ENCODE measurements at regions not wholly inside any gene's neighbourhood (a gene's known extent, or its start where the extent isn't known, plus 50 kb on each side); places are given as distances from the start of the nearest gene placed in this dataset.
"Not testable (repeated sequence)": the region's sequence is repeated elsewhere in the genome, so short reads cannot be mapped to it uniquely, and the experiment has no call there.

DNA sequence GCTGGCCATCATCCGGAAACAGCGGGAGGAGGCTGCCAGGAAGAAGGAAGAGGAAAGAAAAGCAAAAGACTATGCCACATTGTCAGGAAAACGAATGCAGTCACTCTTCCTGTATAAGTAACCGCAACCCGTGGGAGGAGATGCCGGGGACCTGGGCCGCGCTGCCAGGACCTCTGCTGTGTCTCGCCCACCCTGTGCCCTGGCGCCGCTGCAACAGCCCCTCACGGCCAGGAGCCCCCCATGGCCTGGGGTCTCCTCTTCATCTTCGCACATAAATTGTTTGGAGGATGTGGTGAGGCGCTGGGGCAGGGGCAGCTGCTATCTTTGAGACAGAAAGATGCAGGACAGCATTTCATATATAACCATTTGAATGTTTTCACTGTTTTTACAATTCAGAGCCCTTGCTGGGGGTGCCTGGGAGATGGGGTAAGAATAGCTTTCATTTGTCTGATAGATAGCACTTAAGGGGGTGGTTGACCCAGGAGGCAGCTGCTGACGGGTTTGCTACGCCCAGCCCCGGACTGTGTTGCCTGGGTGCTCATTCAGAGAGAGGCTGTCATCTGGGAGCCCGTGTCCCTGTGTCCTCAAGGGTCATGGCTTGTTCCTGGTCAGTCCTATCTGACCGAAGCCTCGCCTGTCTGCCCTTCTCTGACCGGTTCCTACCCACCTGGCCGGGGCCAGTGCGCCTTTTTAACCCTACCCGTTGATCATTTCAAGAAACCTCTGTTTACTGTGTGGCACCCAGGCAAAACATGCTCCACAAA, 1067.7 kb upstream of the COX7C start:
- DNase-seq = no peak

DNA sequence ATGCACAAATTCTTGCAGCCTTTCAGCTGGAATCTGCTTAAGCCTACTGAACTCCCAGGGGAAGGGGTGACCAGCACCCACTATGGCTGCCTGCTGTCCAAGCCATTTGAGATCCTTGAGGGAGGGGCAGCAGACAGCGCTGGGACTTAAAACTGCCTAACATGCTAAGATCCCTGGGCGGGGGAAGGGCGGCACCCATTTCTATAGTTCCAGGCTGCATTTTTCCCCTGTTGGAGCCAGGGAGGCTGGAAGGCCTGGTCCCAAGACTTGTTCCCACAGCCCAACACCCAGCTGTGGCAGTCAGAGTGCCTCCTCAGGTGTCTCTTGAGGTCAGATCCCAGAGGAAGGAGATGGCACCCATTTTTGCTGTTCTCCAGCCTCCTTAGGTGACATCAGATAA, 1061.3 kb upstream of the COX7C start:
- DNase-seq = no peak

GRCh38 chr5:85576666-85577065, 1041.1 kb upstream of the COX7C start:
- DNase-seq = no peak

DNA sequence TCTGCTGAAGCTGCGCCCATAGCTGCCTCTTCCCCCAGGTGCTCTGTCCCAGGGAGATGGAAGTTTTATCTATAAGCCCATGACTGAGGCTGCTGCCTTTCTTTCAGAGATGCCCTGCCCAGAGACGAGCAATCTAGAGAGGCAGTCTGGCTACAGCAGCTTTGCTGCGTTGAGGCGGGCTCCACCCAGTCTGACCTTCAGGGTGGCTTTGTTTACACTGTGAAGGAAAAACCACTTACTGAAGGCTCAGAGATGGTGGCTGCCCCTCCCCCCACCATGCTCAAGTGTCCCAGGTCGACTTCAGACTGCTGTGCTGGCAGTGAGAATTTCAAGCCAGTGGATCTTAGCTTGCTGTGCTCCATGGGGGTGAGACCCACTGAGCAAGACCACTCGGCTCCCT, 1029.9 kb upstream of the COX7C start:
- DNase-seq = not testable (repeated sequence)

DNA sequence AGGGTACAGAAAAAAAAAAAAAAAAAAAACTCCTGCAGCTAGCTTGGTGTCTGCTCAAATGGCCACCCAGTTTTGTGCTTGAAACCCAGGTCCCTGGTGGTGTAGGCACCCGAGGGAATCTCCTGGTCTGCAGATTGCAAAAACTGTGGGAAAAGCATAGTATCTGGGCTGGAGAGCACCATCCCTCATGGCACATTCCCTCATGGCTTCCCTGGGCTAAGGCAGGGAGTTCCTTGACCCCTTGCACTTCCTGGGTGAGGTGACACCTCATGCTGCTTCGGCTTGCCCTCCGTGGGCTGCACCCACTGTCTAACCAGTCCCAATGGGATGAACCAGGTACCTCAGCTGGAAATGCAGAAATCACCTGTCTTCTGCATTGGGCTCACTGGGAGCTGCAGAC, 1029.5 kb upstream of the COX7C start:
- not testable (repeated sequence) for DNase-seq

GRCh38 chr5:85590764-85591163, 1027.0 kb upstream of the COX7C start:
- DNase-seq = no peak

DNA sequence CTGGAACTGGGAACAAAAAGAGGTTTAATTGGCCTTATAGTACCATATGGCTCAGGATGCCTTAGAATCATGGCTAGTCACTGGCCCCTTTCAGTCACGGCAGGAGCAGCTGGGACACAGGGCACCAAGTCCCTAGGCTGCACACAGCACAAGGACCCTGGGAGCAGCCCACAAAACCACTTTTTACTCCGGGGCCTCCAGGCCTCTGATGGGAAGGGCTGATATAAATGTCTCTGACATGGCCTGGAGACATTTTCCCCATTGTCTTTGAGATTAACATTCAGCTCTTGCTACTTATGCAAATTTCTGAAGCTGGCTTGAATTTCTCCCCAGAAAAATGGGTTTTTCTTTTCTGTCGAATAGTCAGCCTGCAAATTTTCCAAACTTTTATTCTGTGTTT, 1026.4 kb upstream of the COX7C start:
- no peak for DNase-seq

- DNase-seq = no peak
Measured at GRCh38 chr5:85602843-85603242, 1014.9 kb upstream of the COX7C start.

DNA sequence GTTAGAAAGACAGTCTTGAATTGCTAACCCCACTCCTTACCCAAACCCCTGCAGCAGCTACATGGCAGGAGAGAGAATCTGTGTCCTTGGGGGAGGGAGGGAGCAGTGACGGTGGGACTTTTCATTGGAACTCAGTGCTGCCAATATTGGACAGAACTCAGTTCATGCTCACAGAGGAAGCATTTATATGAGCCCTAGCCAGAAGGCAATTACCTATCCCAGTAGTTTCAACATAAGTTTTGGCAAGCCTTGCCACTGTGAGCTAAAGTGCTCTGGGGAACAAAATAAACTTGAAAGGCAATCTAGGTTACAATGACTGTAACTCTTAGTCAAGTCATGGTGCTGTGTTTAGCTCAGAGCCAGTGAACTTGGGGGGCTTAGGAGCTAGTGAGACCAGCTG, 1013.4 kb upstream of the COX7C start:
- no peak for DNase-seq

DNA sequence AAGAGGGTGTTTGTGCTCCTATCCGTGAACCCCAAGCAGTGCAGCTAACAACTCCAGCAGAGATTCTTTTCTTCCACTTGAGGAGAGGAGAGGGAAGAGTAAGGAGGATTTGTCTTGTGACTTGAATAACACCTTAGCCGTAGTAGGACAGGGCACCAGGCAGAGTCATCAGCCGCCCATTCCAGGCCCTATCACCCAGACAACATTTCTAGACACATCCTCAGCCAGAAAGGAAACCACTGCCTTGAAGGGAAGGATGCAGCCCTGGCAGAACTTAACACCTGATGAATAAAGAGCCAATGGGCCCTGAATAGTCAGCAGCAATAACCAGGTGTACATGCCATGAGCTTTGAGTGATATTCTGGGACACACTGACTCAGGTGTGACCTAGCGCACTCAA, 1013.0 kb upstream of the COX7C start:
- DNase-seq = no peak

DNA sequence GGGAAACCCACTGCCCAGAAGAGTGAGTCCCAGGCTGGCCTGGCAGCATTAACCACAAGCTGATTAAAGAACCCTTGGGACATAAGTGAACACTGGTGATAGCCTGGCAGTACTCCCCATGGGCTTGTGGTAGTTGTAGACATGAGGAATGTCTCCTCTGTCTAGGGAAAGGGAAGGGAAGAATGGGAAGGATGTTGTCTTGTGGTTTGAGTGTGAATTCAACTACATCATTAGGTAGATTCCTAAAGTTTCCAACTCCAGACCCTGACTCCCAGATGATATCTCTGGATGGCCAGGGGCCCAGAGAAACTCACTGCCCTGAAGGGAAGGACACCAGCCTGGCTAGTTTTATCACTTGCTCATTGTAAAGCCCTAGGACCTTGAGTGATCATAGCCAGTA, 1012.4 kb upstream of the COX7C start:
- no peak for DNase-seq

DNA sequence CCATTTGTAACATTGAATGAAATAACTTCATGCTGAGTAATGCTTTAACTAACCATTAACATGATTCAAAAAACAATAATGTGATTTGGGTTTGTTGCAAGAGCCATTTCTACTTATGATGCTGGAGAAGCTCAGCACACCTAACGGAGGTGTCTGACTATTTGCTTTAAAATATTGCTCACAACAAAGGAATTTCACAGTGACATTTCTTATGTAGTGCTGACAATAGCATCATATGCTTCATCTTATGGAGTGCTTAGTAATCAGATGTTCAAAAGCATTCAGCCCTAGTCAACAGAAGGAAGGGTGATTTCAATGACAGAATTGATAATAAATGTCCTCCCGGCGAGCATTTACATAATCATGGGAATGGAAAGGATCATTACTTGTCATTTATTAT, 1003.3 kb upstream of the COX7C start:
- no peak for DNase-seq

GRCh38 chr5:85621668-85622067, 996.1 kb upstream of the COX7C start:
- no peak for DNase-seq

GRCh38 chr5:85628153-85628552, 989.6 kb upstream of the COX7C start:
- no peak for DNase-seq

DNA sequence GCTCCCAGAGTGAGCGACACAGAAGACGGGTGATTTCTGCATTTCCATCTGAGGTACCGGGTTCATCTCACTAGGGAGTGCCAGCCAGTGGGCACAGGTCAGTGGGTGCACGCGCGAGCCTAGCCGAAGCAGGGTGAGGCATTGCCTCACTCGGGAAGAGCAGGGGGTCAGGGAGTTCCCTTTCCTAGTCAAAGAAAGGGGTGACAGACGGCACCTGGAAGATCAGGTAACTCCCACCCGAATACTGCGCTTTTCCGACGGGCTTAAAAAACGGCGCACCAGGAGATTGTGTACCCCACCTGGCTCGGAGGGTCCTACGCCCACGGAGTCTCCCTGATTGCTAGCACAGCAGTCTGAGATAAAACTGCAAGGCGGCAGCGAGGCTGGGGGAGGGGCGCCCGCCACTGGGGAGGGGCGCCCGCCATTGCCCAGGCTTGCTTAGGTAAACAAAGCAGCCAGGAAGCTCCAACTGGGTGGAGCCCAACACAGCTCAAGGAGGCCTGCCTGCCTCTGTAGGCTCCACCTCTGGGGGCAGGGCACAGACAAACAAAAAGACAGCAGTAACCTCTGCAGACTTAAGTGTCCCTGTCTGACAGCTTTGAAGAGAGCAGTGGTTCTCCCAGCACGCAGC, 979.1 kb upstream of the COX7C start:
- DNase-seq = not testable (repeated sequence)

GRCh38 chr5:85646036-85646435, 971.7 kb upstream of the COX7C start:
- no peak for DNase-seq

DNA sequence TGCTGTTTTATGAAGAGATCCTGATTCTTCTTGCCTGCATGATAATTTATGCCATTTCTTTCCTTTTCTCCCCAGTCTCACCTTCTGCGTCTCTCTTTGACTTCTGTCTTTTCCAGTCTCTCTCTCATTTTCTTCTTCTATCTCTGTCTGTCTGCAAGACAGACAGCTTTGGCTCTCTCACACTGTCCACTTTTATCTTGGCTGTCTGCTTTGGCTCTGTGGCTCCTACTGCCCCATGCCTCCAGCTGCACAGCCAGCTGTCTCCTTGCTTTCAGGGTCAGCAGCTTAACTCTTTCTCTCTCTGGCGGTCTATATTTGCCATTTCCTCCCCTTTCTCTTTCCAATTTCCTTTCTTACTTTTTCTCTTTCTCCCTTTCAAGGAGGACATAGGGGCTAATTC, 971.1 kb upstream of the COX7C start:
- no peak for DNase-seq

- DNase-seq = no peak
Measured at GRCh38 chr5:85647349-85648127, 970.2 kb upstream of the COX7C start.

DNA sequence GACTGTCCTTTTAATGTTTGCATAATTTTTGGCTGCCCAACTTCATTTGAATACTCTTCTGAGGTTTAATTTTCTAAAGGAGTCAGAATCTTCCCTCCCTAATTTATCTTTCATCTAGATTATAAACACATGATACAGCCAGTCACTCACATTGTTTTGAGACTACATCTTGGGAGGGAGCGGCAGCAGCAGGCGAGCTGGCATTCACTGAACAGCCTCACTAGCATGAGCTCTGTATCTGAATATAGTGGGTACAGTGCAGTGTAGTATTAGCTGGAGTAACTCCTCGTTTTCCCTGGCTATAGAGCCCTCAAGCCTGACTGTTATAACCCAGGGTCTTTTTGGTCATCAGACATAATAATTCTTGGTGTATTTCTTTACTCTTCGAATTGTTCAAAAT, 969.2 kb upstream of the COX7C start:
- no peak for DNase-seq

GRCh38 chr5:85651731-85652130, 966.0 kb upstream of the COX7C start:
- DNase-seq = no peak

GRCh38 chr5:85654144-85654543, 963.6 kb upstream of the COX7C start:
- not testable (repeated sequence) for DNase-seq

DNA sequence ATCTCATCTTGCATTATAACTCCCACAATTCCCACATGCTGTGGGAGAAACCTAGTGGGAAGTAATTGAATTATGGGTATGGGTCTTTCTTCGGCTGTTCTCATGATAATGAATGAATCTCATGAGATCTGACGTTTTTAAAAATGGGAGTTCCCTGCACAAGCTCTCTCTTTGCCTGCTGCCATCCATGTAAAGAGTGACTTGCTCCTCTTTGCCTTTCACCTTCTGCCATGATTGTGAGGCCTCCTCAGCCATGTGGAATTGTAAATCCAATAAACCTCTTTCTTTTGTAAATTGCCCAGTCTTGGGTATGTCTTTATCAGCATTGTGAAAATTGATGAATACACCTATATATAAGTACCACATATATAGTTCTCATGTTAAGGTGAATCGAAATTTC, 961.7 kb upstream of the COX7C start:
- no peak for DNase-seq

DNA sequence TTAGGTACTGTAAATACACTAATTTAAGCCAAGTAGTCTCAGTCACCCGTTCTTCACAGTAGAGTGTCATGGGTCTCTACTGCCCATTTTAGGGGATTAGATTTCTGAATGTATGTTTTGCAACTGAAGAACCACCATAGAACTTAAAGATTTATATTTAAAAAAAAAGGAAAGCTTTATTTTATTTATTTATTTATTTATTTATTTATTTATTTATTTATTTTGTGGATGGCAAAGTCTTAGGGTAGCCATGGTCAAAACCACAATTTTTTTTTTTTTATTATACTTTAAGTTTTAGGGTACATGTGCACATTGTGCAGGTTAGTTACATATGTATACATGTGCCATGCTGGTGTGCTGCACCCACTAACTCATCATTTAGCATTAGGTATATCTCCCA, 960.4 kb upstream of the COX7C start:
- not testable (repeated sequence) for DNase-seq

Data from T-helper 2 cell (primary cell).